NT2/D1 (cell line): ENCODE measurements at regions not wholly inside any gene's neighbourhood (a gene's known extent, or its start where the extent isn't known, plus 50 kb on each side); places are given as distances from the start of the nearest gene placed in this dataset.

Experiments
- DNase-seq: peaks from one replicate; pipeline ENCODE4 v3.0.0-alpha.2; 2011; ENCODE audit warnings: low read depth, low spot score
- H3K27me3 ChIP-seq: 2 replicates; pipeline ENCODE4 v1.6.0; 2011; ENCODE audit warnings: mild to moderate bottlenecking; ENCODE audit not compliant: insufficient read length, insufficient read depth
- H3K36me3 ChIP-seq: 2 replicates; pipeline ENCODE4 v1.6.1; 2011; ENCODE audit warnings: mild to moderate bottlenecking, low read length, mixed read lengths; ENCODE audit not compliant: insufficient read depth, insufficient read length
- H3K4me1 ChIP-seq: 2 replicates; pipeline ENCODE4 v1.5.1; 2011; ENCODE audit not compliant: insufficient read depth, insufficient read length
- H3K4me3 ChIP-seq: 2 replicates; pipeline ENCODE4 v1.5.1; 2011; ENCODE audit warnings: low read depth; ENCODE audit not compliant: insufficient read length
- H3K9ac ChIP-seq: 2 replicates; pipeline ENCODE4 v1.6.0; 2011; ENCODE audit warnings: low read depth; ENCODE audit not compliant: insufficient read length
- H3K9me3 ChIP-seq: 2 replicates; pipeline ENCODE4 v1.5.1; 2011; ENCODE audit warnings: mild to moderate bottlenecking, low read length; ENCODE audit not compliant: insufficient read depth
- SUZ12 ChIP-seq: IDR thresholded peaks from 2 replicates; pipeline ENCODE4 v1.6.1; 2011; ENCODE audit not compliant: insufficient read length, insufficient read depth; ENCODE audit errors: extremely low read depth
- YY1 ChIP-seq: IDR thresholded peaks from 2 replicates; pipeline ENCODE4 v1.6.1; 2011; ENCODE audit not compliant: insufficient read length, insufficient read depth
- ZNF274 ChIP-seq: IDR thresholded peaks from 2 replicates; pipeline ENCODE4 v1.6.1; 2011; ENCODE audit warnings: mild to moderate bottlenecking, low read depth, low read length

DNA sequence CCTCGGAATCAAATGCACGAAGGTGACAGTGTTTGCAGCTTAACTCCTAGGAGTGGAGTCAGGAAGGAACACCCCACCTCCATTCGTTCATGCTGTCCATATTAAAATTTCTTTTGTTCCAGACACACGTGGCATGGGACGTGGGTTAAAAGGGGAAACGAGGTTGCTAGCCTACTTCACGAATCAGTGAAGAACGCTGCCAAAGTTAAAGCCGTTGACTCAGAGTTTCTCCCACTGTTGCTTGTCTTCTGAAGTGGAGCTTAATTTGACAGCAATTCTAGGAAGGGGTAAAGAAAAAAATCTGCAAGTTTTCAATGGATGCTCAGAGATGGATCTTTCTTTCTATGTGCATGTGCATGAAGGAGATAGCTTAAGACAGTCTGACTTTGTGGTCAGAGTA lies 499.1 kb downstream of the CD83 start:
- Histone ChIP-seq H3K4me3 (no peak overlapping the region), H3K27me3 (no peaks in the 10 kb centered on the region), H3K9me3 (peaks cover 10% of the 10 kb centered on the region; the same call in 1 of the 2 replicates), H3K4me1 (no peaks in the 10 kb centered on the region), H3K36me3 (no peaks in the 10 kb centered on the region), H3K9ac (no peak overlapping the region)
- TF ChIP-seq YY1 = no peak
- TF ChIP-seq SUZ12 = no peak
- no peak for TF ChIP-seq ZNF274
- DNase-seq = no peak

DNA sequence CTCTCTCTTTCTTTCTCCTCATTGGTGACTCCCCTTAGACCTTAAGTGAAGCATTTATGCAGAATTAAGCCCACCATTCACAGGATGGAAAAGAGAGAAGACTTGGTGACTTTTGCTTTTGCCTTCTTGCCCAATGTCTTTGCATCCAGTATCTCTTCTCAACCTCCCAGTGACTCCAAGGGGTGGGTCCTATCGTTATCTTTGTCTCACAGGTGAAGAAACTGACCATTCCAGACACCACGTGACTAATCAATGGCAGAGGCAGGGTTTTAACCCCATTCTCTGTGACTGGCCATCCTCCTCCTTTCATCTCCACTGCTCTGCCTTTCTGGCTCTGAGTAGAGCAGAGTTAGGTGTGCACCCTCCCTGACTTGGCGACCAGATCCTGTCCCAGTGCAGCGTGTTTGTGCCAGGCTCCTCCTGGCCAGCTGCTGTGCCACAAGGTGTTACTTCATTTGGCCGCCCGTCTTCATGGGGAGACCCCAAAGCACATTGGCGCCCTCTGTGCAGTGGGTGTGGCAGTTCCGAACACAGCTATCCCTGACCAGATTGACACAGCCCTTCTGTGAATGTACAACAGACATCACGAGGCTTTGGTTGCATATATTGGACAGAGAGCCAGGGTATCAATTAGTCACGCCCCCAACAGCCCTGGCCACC lies 501.3 kb downstream of the CD83 start:
- Histone ChIP-seq H3K4me1 (no peaks in the 10 kb centered on the region), H3K27me3 (no peaks in the 10 kb centered on the region), H3K9me3 (peaks cover 10% of the 10 kb centered on the region; the same call in 1 of the 2 replicates), H3K9ac (no peak overlapping the region), H3K36me3 (no peaks in the 10 kb centered on the region), H3K4me3 (no peak overlapping the region)
- DNase-seq = no peak
- TF ChIP-seq ZNF274 (no peak), SUZ12 (no peak), YY1 (no peak)

DNA sequence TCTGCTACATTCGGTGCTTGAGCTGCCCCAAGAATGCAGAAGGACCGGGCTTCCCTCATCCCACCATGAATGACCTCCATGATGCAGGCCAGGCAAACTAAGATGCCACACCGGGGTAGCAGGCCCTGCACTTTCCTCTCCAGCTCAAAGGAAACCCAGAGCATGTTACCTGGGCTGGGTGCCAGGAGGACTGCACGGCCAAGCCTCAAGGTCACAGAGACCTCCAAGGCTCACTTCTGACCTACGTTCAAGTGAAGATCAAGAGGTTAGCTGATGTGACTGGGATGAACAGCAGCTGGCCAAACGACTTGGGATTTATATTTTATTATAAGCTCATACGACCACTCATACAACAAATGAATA lies 501.8 kb downstream of the CD83 start:
- TF ChIP-seq ZNF274 (no peak), YY1 (no peak), SUZ12 (no peak)
- H3K9ac ChIP-seq = no peak overlapping the region
- no peaks in the 10 kb centered on the region for H3K4me1 ChIP-seq
- H3K9me3 ChIP-seq = peaks cover 10% of the 10 kb centered on the region; the same call in 1 of the 2 replicates
- no peak for DNase-seq
- H3K27me3 ChIP-seq = no peaks in the 10 kb centered on the region
- H3K36me3 ChIP-seq = no peaks in the 10 kb centered on the region
- no peak overlapping the region for H3K4me3 ChIP-seq

DNA sequence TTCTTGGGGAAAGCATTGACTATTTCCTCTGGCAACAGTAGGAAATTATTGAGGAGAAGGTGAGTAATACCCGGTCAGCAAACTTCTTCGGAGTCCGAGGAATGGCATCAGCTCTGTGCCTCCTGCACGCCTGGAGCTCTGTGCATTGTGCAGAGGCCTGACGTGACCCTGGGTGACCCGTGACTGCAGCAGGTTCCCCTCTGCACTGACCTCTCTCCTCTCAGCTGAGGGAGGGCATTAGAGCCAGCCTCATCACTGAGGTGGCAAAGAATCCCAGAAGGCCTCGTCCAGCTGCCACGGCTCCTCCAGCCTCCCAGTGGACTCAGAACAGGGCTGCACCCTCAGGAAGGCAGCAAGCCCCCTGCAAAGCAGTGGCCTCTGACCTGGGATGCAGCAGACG lies 502.9 kb downstream of the CD83 start:
- DNase-seq = no peak
- no peak for TF ChIP-seq YY1
- TF ChIP-seq SUZ12 = no peak
- no peak for TF ChIP-seq ZNF274
- H3K4me3 ChIP-seq = no peak overlapping the region
- H3K4me1 ChIP-seq = no peaks in the 10 kb centered on the region
- H3K9ac ChIP-seq = no peak overlapping the region
- no peaks in the 10 kb centered on the region for H3K27me3 ChIP-seq
- H3K9me3 ChIP-seq = peaks cover 8% of the 10 kb centered on the region; the same call in 1 of the 2 replicates
- no peaks in the 10 kb centered on the region for H3K36me3 ChIP-seq

DNA sequence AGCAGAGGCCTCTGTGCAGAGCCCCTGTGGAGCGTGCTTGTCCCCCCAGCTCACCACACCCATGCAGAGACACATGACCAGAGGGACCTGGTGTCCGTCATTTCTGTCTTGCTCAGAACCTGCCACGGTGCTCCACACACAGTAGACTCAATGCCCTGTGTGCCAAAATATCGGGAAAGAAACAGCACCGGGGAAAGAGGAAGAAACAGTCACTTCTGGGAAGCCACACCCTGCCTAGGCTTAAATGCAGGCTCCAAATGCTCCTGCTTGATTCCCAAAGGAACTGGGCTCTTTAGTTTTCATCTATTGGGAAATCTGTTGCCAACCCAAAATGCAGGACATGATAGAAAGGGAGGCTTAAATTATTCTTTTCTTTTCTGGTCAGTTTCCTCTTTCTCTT lies 503.9 kb downstream of the CD83 start:
- Histone ChIP-seq H3K9me3 (no peaks in the 10 kb centered on the region), H3K36me3 (no peaks in the 10 kb centered on the region), H3K4me3 (no peak overlapping the region), H3K4me1 (no peaks in the 10 kb centered on the region), H3K27me3 (no peaks in the 10 kb centered on the region), H3K9ac (no peak overlapping the region)
- TF ChIP-seq SUZ12 = no peak
- no peak for TF ChIP-seq YY1
- TF ChIP-seq ZNF274 = no peak
- no peak for DNase-seq

DNA sequence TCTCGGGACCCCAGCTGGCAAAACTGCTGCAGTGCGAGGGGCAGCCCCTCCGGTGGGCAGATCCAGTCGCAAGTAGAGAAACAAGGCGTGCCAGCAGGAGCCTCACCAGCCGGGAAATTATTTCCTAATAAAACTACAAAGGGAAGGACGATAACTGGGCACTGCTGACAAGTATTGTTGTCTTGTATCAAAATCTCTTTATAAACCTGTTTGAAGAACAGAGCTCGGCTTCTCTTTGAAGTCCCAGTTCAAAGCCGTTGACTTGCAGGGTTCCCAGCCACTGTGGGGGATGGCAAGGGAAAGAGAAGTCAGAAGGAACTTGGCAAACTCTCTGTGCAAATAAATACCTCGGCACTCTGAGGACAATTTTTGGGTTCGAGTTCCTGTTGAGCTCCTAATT lies 504.5 kb downstream of the CD83 start:
- H3K4me3 ChIP-seq = no peak overlapping the region
- no peaks in the 10 kb centered on the region for H3K27me3 ChIP-seq
- no peaks in the 10 kb centered on the region for H3K9me3 ChIP-seq
- no peak overlapping the region for H3K9ac ChIP-seq
- no peaks in the 10 kb centered on the region for H3K4me1 ChIP-seq
- H3K36me3 ChIP-seq = no peaks in the 10 kb centered on the region
- DNase-seq = no peak
- TF ChIP-seq SUZ12 (no peak), YY1 (no peak)

DNA sequence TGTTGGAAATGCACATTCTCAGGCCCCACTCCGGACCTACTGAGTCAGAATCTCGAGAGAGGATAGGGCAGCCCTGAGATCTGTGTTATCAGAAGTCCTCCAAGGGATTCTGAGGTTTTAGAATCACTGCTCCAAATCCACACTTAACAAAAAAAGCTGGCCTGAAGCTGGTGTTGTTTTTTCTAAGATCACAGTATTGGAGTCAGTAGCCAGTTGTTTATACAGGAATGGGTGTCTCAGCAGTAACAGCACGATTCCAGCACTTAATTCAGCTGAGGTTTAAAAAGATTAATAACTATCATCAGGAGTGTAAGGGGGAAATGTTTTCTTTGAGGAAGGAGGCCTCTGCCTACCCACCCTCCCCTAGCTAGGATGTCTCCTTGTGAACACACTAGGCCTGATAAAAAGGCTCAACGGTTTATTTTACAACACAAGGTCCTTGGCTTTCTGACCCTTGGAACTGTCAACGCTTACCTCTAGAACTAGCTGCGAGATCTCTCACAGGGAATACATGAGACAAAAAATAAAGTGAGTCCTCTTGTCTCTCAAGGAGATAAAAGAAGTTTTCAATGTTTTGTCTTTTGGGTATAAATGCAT lies 505.4 kb downstream of the CD83 start:
- no peak overlapping the region for H3K4me3 ChIP-seq
- TF ChIP-seq ZNF274 (no peak), SUZ12 (no peak), YY1 (no peak)
- no peaks in the 10 kb centered on the region for H3K4me1 ChIP-seq
- H3K9me3 ChIP-seq = peaks cover 5% of the 10 kb centered on the region; the same call in 1 of the 2 replicates
- no peaks in the 10 kb centered on the region for H3K27me3 ChIP-seq
- no peaks in the 10 kb centered on the region for H3K36me3 ChIP-seq
- no peak for DNase-seq
- no peak overlapping the region for H3K9ac ChIP-seq
